Heart left ventricle (tissue), 16 donors: ENCODE measurements at regions not wholly inside any gene's neighbourhood (a gene's known extent, or its start where the extent isn't known, plus 50 kb on each side); places are given as distances from the start of the nearest gene placed in this dataset.
A peak's percentile ranks its signal among the peaks of the same experiment; 100 is the strongest.

ENCODE experiments used
- ATAC-seq, 4 donors: fragments of 200-7000 bp; cut with Tn5 transposase; one replicate each; pipeline ENCODE4 v1.9.1; 2020 to 2022; ENCODE audit warnings: moderate library complexity in 4 of 4, mild to moderate bottlenecking in 3 of 4, moderate number of reproducible peaks in 1 of 4
- DNase-seq, 5 donors: peaks; one replicate each; pipeline ENCODE4 v3.0.0-alpha.2; 2020
- H3K27ac ChIP-seq, 12 donors: fragments of 200-600 bp; sonication (generic) in 4 of 12; one replicate each; pipeline versions ENCODE4 v1.5.0 to v1.8.0; 2016 to 2022; ENCODE audit warnings: mild to moderate bottlenecking in 2 of 12
- H3K27me3 ChIP-seq, 9 donors: fragments of 200-600 bp; sonication (generic) in 2 of 9; one replicate each; pipeline versions ENCODE4 v1.5.1 to v1.8.0; 2016 to 2022; ENCODE audit warnings: mild to moderate bottlenecking in 3 of 9
- H3K36me3 ChIP-seq, 9 donors: fragments of 200-600 bp; sonication (generic) in 2 of 9; one replicate each; pipeline versions ENCODE4 v1.5.0 to v1.8.0; 2018 to 2022; ENCODE audit warnings: mild to moderate bottlenecking in 2 of 9
- H3K4me1 ChIP-seq, 12 donors: fragments of 200-600 bp; sonication (generic) in 4 of 12; one replicate each; pipeline versions ENCODE4 v1.5.0 to v1.8.0; 2016 to 2022; ENCODE audit warnings: mild to moderate bottlenecking in 3 of 12
- H3K4me3 ChIP-seq, 12 donors: fragments of 200-600 bp; sonication (generic) in 4 of 12; one replicate each; pipeline versions ENCODE4 v1.5.0 to v1.8.0; 2017 to 2022; ENCODE audit warnings: mild to moderate bottlenecking in 9 of 12, moderate library complexity in 4 of 12
- H3K9me3 ChIP-seq, 12 donors: fragments of 200-600 bp; sonication (generic) in 4 of 12; one replicate each; pipeline versions ENCODE4 v1.5.0 to v1.8.0; 2016 to 2022; ENCODE audit warnings: mild to moderate bottlenecking in 1 of 12
- CTCF ChIP-seq, 12 donors: fragments of 200-600 bp; sonication (generic) in 4 of 12; IDR thresholded peaks; one replicate each; pipeline versions ENCODE4 v1.5.0 to v1.8.0; 2018 to 2022; ENCODE audit warnings: antibody characterized with exemption in 12 of 12, mild to moderate bottlenecking in 5 of 12
- POLR2A ChIP-seq, 2 donors: fragments of 450-650 bp; IDR thresholded peaks; one replicate each; pipeline ENCODE4 v1.6.1; 2017; ENCODE audit warnings: antibody characterized with exemption in 2 of 2, mild to moderate bottlenecking in 2 of 2, moderate library complexity in 2 of 2
- WGBS, 4 donors: extraction: QIAGEN DNeasy Blood & Tissue Kit in 2 of 4; methylation state at CpG; one replicate each; pipeline versions ENCODE4 v1.1.5 to v1.1.7; 2013 to 2018; 5-methylcytosine and 5-hydroxymethylcytosine counted together
- intact Hi-C, 10 donors: fragments of 100-400 bp; cut with DNase I; formaldehyde crosslinking; loops; one replicate each; pipeline versions ENCODE4 v1.11.1 to v1.14.2; 2022
- donor health status: ischemic (EF 13 %, LVEDD 7.1; RV severe dilation, severe dysfunction).
- donor health status: healthy with polysubstance abuse.
- donor health status: DM: no; HTN: yes; CAD: no.
- donor health status: DM: no; HTN: no; CAD: no.
- donor health status: ischemic (EF 25% LVEDD 6.9; RV normal size, moderate dysfunction).
- donor health status: ischemic (EF 25% LVEDD 5.7; RV mildly dilated, moderate dysfunction).
- donor health status: healthy.
- donor health status: DM: yes; HTN: yes; CAD: no.
- donor health status: ischemic (EF 35%, LVEDD 5.7; RV mildly dilated, moderate dysfunction).
- donor health status: nonischemic (EF 11% LVEDD 7.7; RV severe dilation, severe dysfunction).
- donor health status: DM: yes; HTN: yes; CAD: no.
- donor health status: PGD.
- donor health status: ischemic (EF 29% LVEDD 5.4; RV normal size, mild dysfunction).
- donor health status: nonischemic (EF 23%, LVEDD 6.1; RV moderate dilation, normal function).

GRCh38 chr20:24778585-24779031 lies 170.5 kb upstream of the CST7 start:
- Histone ChIP-seq H3K9me3 (peaks cover 0 to 12% (median 1%) of the 10 kb centered on the region in 12 donors), H3K4me1 (no peaks in the 10 kb centered on the region), H3K4me3 (no peak overlapping the region), H3K27ac (no peak overlapping the region), H3K27me3 (no peaks in the 10 kb centered on the region), H3K36me3 (no peaks in the 10 kb centered on the region)
- TF ChIP-seq CTCF (IDR thresholded peaks at IDR 0.05) (no peak), POLR2A (IDR thresholded peaks at IDR 0.05) (no peak)
- DNase-seq (no peak), ATAC-seq (no peak)
- WGBS, 4 donors = 60 to 78% (median 68%) methylated on average over 13 to 14 of the region's 14 CpGs
- intact Hi-C loops = no loop called here

GRCh38 chr20:24779131-24779530 lies 169.9 kb upstream of the CST7 start:
- DNase-seq (no peak), ATAC-seq (no peak)
- Histone ChIP-seq H3K27ac (no peak overlapping the region), H3K27me3 (peaks cover 0 to 3% (median 0%) of the 10 kb centered on the region in 9 donors), H3K4me3 (no peak overlapping the region), H3K36me3 (no peaks in the 10 kb centered on the region), H3K9me3 (peaks cover 0 to 12% (median 1%) of the 10 kb centered on the region in 12 donors), H3K4me1 (no peaks in the 10 kb centered on the region)
- intact Hi-C loops = no loop called here
- TF ChIP-seq POLR2A (IDR thresholded peaks at IDR 0.05) (no peak), CTCF (IDR thresholded peaks at IDR 0.05) (no peak)
- 32 to 37% (median 35%) methylated on average over 6 of the region's 6 CpGs for WGBS, 4 donors

GRCh38 chr20:24779946-24780345 lies 169.1 kb upstream of the CST7 start:
- Histone ChIP-seq H3K4me1 (no peaks in the 10 kb centered on the region), H3K4me3 (no peak overlapping the region), H3K36me3 (no peaks in the 10 kb centered on the region), H3K9me3 (peaks cover 0 to 10% (median 1%) of the 10 kb centered on the region in 12 donors), H3K27me3 (peaks cover 0 to 3% (median 0%) of the 10 kb centered on the region in 9 donors), H3K27ac (no peak overlapping the region)
- ATAC-seq (no peak), DNase-seq (no peak)
- intact Hi-C loops = loop anchor here in 6 of 10 donors (2.0 to 10.0 kb wide), 9 partner anchors 135 to 845 kb away; partner anchors contain the start of gene SYNDIG1 (in 1 of the 6)
- TF ChIP-seq CTCF (IDR thresholded peaks at IDR 0.05) (no peak), POLR2A (IDR thresholded peaks at IDR 0.05) (no peak)
- WGBS, 4 donors = 90 to 95% (median 93%) methylated on average over 4 of the region's 4 CpGs

- Histone ChIP-seq H3K27ac (no peak overlapping the region), H3K27me3 (peaks cover 0 to 3% (median 0%) of the 10 kb centered on the region in 9 donors), H3K4me1 (no peaks in the 10 kb centered on the region), H3K4me3 (no peak overlapping the region), H3K36me3 (no peaks in the 10 kb centered on the region), H3K9me3 (peaks cover 0 to 1% (median 0%) of the 10 kb centered on the region in 12 donors)
- DNase-seq (no peak), ATAC-seq (peak in 1 of 4 donors; percentile 15)
- TF ChIP-seq POLR2A (IDR thresholded peaks at IDR 0.05) (no peak), CTCF (IDR thresholded peaks at IDR 0.05) (no peak)
- WGBS, 4 donors = 67 to 85% (median 71%) methylated on average over 5 to 11 of the region's 11 CpGs
- intact Hi-C loops = loop anchor here in 6 of 10 donors (2.0 to 10.0 kb wide), 9 partner anchors 134 to 846 kb away; partner anchors contain the start of gene SYNDIG1 (in 1 of the 6)
Observed at GRCh38 chr20:24780674-24781417, 168.2 kb upstream of the CST7 start.
